HG02623 (cell line): ENCODE measurements at regions not wholly inside any gene's neighbourhood (a gene's known extent, or its start where the extent isn't known, plus 50 kb on each side); places are given as distances from the start of the nearest gene placed in this dataset.
"Not testable (repeated sequence)": the region's sequence is repeated elsewhere in the genome, so short reads cannot be mapped to it uniquely, and the experiment has no call there.

ENCODE experiments used
- ATAC-seq: cut with Tn5 transposase; IDR thresholded peaks from one replicate; pipeline ENCODE4 v1.9.1; 2021; ENCODE audit warnings: moderate library complexity; ENCODE audit not compliant: unreplicated experiment

DNA sequence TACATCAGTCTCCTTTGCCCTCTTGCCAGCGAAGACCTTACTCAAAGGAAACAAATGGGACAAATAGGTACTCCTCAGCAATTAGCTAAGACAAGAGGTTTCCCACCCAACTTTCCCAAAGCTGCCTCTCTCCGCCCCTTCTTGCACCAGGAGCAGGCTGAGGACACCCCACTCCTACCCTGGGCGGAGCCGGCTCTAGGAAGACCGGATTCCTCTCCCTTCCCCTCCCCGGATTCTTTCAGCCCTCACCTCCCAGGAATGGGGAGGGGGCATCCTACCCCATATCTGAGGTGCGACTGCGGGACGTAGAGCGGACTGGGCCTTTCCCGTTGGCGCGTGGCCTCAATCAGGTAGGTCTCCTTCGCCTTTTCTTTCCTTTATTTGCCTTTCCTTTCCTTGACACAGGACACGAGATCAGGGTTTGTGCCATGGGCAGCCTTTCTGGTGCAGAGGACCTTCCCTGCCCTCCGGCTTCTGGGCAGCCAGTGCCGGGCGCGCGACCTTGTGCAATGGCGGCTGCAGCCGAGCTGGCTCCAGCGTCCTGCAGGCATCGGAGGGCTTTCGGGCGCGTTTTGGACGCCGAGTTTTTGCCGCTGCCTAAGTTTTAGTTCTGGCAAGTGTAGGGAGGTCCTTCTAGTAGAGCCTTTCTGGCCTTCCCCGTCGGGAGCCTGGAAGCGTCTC lies 279.9 kb downstream of the PLS3 start:
- not testable (repeated sequence) for ATAC-seq

- ATAC-seq: not testable (repeated sequence)
Observed at GRCh38 chrX:115850986-115851385, 290.0 kb downstream of the PLS3 start.

GRCh38 chrX:115853260-115853659 lies 292.3 kb downstream of the PLS3 start:
- ATAC-seq: not testable (repeated sequence)

GRCh38 chrX:115881170-115881569 lies 289.4 kb upstream of the AGTR2 start:
- not testable (repeated sequence) for ATAC-seq

- not testable (repeated sequence) for ATAC-seq
Observed at GRCh38 chrX:115884121-115884520, 286.4 kb upstream of the AGTR2 start.

DNA sequence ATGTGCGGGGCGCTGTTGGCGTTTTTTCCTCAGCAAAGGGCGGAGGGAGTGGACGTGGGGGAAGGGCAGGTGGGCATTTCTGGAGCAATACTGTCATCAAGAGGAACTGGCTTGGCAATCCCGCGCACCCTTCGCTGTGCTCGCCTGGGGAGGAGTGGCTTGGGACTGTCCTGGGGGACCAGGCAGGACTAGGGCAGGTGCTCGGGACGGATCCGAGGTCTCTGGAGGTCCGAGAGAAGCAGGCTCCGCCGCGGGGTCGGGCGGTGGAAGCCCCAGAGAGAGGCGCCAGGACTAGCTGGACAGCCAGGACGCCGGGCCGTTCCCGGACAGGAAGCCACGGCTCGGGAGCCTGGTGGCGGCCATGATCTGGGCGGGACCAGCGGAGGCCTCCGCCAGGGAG lies 282.5 kb upstream of the AGTR2 start:
- not testable (repeated sequence) for ATAC-seq

- not testable (repeated sequence) for ATAC-seq
Observed at GRCh38 chrX:115888519-115888918, 282.0 kb upstream of the AGTR2 start.

- ATAC-seq: no peak
Observed at GRCh38 chrX:115889121-115889890, 281.2 kb upstream of the AGTR2 start.

GRCh38 chrX:115892056-115892708 lies 278.4 kb upstream of the AGTR2 start:
- no peak for ATAC-seq

GRCh38 chrX:115892787-115893671 lies 277.5 kb upstream of the AGTR2 start:
- ATAC-seq: peak; percentile 56

- no peak for ATAC-seq
Observed at GRCh38 chrX:115894087-115894486, 276.5 kb upstream of the AGTR2 start.

DNA sequence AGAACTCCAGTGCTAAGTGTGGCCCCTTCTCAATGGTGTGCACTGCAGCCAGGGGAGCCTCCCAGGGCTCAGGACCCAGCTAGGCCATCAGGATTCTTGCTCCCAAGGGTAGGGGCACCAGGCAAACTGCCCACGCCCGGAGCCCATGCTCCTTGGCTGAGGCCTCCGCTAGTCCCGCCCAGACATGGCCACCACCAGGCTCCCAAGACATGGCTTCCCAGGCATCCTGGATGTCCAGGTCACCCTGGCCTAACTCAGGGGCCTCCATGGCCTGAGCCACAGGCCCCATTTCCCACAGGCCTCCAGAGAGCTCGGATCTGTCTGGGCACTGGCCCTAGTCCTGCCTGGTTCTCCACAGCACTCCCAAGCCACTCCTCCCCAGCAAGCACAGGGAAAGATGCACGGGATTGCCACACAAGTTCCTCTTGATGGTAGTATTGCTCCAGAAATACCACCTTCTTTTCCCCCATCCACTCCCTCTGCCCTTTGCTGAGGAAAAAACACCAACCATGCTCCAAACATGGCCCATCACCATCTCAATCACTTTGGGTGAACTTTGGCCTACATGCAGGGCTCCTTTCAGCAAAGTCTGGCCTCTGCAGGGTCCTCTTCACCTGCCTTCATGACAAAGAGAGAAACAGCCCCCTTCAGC lies 274.7 kb upstream of the AGTR2 start:
- no peak for ATAC-seq

DNA sequence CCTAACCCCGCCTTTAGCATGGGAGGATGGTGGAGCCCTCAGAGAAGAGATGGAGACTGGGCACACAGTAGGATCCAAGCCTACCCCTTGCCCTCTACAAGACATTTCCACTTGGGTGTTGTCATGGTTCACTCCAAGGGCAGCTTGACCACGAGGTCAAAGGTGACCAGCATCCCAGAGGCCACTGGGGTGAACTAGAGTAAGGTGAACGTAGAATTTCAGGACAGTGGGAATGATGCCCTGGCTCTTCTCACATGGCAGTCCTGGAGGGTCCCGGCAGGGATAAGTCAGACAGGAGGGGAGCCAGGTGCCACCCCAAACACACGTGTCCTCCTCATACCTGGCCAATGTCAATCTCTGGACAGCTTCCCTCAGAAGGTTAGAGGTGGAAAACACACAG lies 274.2 kb upstream of the AGTR2 start:
- no peak for ATAC-seq

GRCh38 chrX:115897956-115898355 lies 272.6 kb upstream of the AGTR2 start:
- no peak for ATAC-seq

- ATAC-seq: peak; percentile 84
Observed at GRCh38 chrX:115898382-115899001, 272.1 kb upstream of the AGTR2 start.

DNA sequence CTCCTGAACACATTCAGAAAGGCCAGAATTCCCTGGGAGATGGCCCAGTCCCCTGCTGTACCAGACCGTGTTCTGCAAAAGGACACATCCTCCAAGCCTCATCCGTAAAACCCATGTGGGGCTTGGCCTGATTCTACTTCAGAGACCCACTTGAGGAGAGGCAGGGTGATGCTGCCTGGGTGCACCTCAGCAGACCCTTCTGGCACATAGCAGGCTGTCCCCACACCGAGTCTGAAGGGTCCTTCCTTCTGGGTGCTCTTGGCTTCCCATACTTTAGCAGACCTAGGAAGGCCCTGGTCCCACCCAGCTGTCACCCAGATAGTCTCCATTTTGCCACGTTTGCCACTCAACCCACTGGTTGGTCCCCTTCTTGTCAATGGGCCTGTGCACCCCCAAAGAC lies 270.1 kb upstream of the AGTR2 start:
- ATAC-seq: no peak

DNA sequence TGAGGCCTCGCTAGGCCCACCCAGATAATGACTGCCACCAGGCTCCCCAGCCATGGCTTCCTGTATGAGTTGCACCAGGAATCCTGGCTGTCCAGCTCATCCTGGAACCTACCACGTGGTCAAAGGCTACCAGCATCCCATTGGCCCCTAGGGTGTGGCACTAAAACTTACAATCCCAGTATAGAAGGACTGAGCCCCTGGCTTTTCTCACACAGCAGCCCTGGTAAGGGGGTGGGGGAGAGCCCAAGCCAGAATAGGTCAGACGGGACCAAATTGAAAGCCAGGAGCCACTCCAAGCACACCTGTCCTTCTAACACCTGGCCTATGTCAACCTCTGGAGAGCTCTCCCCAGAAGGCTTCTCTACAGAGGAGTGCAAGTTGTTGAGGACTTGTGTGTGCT lies 269.3 kb upstream of the AGTR2 start:
- ATAC-seq: no peak

DNA sequence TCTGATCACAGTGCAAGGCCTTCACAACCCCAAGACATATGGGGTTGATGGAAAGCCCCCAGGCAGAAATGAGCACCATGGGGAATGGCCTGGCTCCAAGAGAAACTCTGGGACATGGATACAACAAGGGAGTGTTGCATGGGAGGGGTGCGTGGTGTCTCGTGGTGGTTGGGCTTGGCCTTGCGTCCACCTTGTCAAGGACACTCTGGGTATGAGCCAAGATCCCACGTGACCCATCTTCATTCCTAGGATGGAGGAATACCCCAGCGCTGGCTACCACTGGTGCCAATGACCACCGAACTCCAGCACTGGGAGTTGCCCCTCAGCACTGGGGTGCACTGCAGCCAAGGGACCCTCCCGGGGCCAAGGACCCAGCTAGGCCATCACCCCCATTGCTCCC lies 267.5 kb upstream of the AGTR2 start:
- ATAC-seq: no peak

DNA sequence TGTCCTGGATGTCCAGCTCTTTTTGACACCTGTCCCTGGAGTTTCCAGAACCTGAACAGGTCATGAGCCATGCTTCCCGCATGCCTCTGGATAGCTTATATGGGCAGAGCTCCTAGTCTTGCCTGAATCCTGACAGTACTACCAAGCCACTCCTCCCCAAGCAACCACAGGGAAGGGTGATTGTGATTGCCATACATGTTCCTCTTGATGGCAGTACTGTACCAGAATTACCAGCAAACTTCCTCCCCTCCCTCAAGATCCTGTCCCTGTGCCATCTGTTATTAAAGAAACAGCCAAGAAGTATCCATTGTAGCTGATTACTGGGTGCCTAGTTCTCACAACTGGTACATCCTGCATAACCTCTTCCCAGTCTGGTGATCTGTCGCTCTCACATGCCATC lies 264.3 kb upstream of the AGTR2 start:
- ATAC-seq: no peak

DNA sequence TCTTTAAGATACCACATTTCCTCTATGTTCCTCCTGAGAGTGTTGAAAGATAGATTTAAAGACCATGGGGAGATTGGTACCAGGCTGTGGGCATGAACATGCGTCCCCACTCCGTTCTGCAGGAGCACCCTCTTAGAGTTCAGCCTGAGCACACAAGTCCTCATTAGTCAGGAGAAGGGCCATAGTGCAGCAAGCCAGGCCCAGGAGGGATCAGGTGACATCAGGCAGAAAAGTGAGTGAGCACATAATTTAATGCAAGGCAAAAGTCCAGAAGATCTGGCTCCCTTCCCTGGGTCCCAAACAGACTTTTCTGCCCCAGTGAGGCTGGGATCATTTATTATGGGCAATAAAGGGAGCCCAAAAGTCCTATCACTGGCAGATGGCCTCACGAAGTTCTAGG lies 263.7 kb upstream of the AGTR2 start:
- no peak for ATAC-seq
